PC-9 (cell line): ENCODE measurements at regions not wholly inside any gene's neighbourhood (a gene's known extent, or its start where the extent isn't known, plus 50 kb on each side); places are given as distances from the start of the nearest gene placed in this dataset.

Experiments used
- BruUV-seq: library from RNA; stranded (reverse); fragments of 400-500 nt; replicated peaks from 2 replicates; lab custom pipeline; 2021; lab: Mats Ljungman, UMichigan
- CTCF ChIA-PET: fragments of 300-600 bp; sonication (Branson Sonifier 250); formaldehyde crosslinking; loops from one replicate; lab custom pipeline; 2022; ENCODE audit warnings: antibody characterized with exemption; lab: Charles Lee
- POLR2A ChIA-PET: fragments of 300-600 bp; sonication (Branson Sonifier 250); formaldehyde crosslinking; loops from one replicate; lab custom pipeline; 2022; ENCODE audit warnings: antibody characterized with exemption; ENCODE audit not compliant: unreplicated experiment; lab: Charles Lee
- DNase-seq, 2 experiments: peaks; one replicate each; pipeline versions ENCODE4 v3.0.0 to v3.0.0-alpha.2; 2015 to 2022; ENCODE audit warnings: mixed read lengths in 1 of 2
- H2AFZ ChIP-seq: fragments of 200-600 bp; sonication (generic); 2 replicates; pipeline ENCODE4 v1.8.1; 2017; ENCODE audit warnings: antibody characterized with exemption
- H3F3A ChIP-seq: fragments of 200-600 bp; sonication (generic); 2 replicates; pipeline ENCODE4 v1.8.1; 2017; ENCODE audit warnings: antibody characterized with exemption, mild to moderate bottlenecking, low read depth; ENCODE audit not compliant: insufficient read depth
- H3K27ac ChIP-seq: fragments of 200-600 bp; sonication (generic); 2 replicates; pipeline ENCODE4 v1.6.1; 2016; ENCODE audit warnings: mixed run types
- H3K27me3 ChIP-seq: fragments of 200-600 bp; sonication (generic); 2 replicates; pipeline ENCODE4 v1.6.1; 2016; ENCODE audit warnings: low read depth, mixed run types; ENCODE audit not compliant: insufficient read depth
- H3K36me3 ChIP-seq: fragments of 200-600 bp; sonication (generic); 2 replicates; pipeline ENCODE4 v1.6.1; 2016; ENCODE audit warnings: low read depth, mixed run types
- H3K4me1 ChIP-seq: fragments of 200-600 bp; sonication (generic); replicated peaks from 2 replicates; pipeline ENCODE4 v1.6.1; 2016; ENCODE audit warnings: mixed run types; ENCODE audit not compliant: insufficient read depth
- H3K4me2 ChIP-seq: fragments of 200-600 bp; sonication (generic); 2 replicates; pipeline ENCODE4 v1.6.1; 2017; ENCODE audit warnings: mixed run types
- H3K4me3 ChIP-seq: fragments of 200-600 bp; sonication (generic); 2 replicates; pipeline ENCODE4 v1.6.1; 2016; ENCODE audit warnings: mixed run types
- H3K79me2 ChIP-seq: fragments of 200-600 bp; sonication (generic); 2 replicates; pipeline ENCODE4 v1.6.1; 2017; ENCODE audit warnings: low read depth, mixed run types
- H3K9me2 ChIP-seq: fragments of 200-600 bp; sonication (generic); 2 replicates; pipeline ENCODE4 v1.8.1; 2017; ENCODE audit warnings: mild to moderate bottlenecking; ENCODE audit not compliant: insufficient read depth
- H3K9me3 ChIP-seq: fragments of 200-600 bp; sonication (generic); 2 replicates; pipeline ENCODE4 v1.8.1; 2016; ENCODE audit warnings: low read depth; ENCODE audit not compliant: insufficient read depth
- H4K20me1 ChIP-seq: fragments of 200-600 bp; sonication (generic); 2 replicates; pipeline ENCODE4 v1.8.1; 2017; ENCODE audit not compliant: insufficient read depth
- CTCF ChIP-seq: fragments of 200-600 bp; sonication (generic); conservative IDR thresholded peaks from 2 replicates; pipeline ENCODE4 v1.6.1; 2017; ENCODE audit warnings: mixed run types, antibody characterized with exemption, mild to moderate bottlenecking, moderate library complexity
- EZH2 ChIP-seq: fragments of 200-600 bp; sonication (generic); IDR thresholded peaks from 2 replicates; pipeline ENCODE4 v1.8.0; 2017; ENCODE audit warnings: antibody characterized with exemption, low read depth
- intact Hi-C: fragments of 100-400 bp; cut with micrococcal nuclease; formaldehyde crosslinking; loops from one replicate; pipeline ENCODE4 v1.10.0; 2022; ENCODE audit not compliant: unreplicated experiment

GRCh38 chr2:238570926-238571325 is 144.2 kb downstream of the ASB1 start:
- no peaks in the 10 kb centered on the region for H3F3A ChIP-seq
- no peak overlapping the region for H2AFZ ChIP-seq
- intact Hi-C loops, result loop anchor here (10.0 kb wide), 1 partner anchor 134 kb away; no protein-coding TSS in a partner anchor
- peaks cover 88% of the 10 kb centered on the region for H3K27me3 ChIP-seq
- H3K9me2 ChIP-seq, result no peaks in the 10 kb centered on the region
- no peak overlapping the region for H3K27ac ChIP-seq
- ChIA-PET CTCF (interaction anchor here (0.7 kb wide), 1 partner anchor 720 kb away, joined by 4 read pairs; no protein-coding TSS in a partner anchor), POLR2A (no interaction called here)
- no peaks in the 10 kb centered on the region for H3K9me3 ChIP-seq
- H3K4me1 ChIP-seq, result no peaks in the 10 kb centered on the region
- BruUV-seq, result no TSS peak
- DNase-seq, result no peak
- H3K79me2 ChIP-seq, result no peaks in the 10 kb centered on the region
- no peaks in the 10 kb centered on the region for H4K20me1 ChIP-seq
- no peak overlapping the region for H3K4me2 ChIP-seq
- no peak for TF ChIP-seq EZH2
- TF ChIP-seq CTCF, result no peak
- H3K36me3 ChIP-seq, result no peaks in the 10 kb centered on the region
- H3K4me3 ChIP-seq, result no peak overlapping the region

- no peaks in the 10 kb centered on the region for H3K4me1 ChIP-seq
- no peaks in the 10 kb centered on the region for H3F3A ChIP-seq
- TF ChIP-seq CTCF (no peak), EZH2 (no peak)
- no peaks in the 10 kb centered on the region for H3K36me3 ChIP-seq
- H2AFZ ChIP-seq, result no peak overlapping the region
- no peaks in the 10 kb centered on the region for H3K9me3 ChIP-seq
- intact Hi-C loops, result loop anchor here (10.0 kb wide), 1 partner anchor 133 kb away; no protein-coding TSS in a partner anchor
- CTCF ChIA-PET, result no interaction called here
- H3K9me2 ChIP-seq, result no peaks in the 10 kb centered on the region
- H3K27ac ChIP-seq, result no peak overlapping the region
- peaks cover 88% of the 10 kb centered on the region for H3K27me3 ChIP-seq
- H4K20me1 ChIP-seq, result no peaks in the 10 kb centered on the region
- no peaks in the 10 kb centered on the region for H3K79me2 ChIP-seq
- DNase-seq, result no peak
- BruUV-seq, result no TSS peak
- POLR2A ChIA-PET, result interaction anchor here (0.8 kb wide), 1 partner anchor 113 kb away, joined by 3 read pairs; no protein-coding TSS in a partner anchor
- no peak overlapping the region for H3K4me3 ChIP-seq
- no peak overlapping the region for H3K4me2 ChIP-seq
Measured at GRCh38 chr2:238571661-238572372, 145.1 kb downstream of the ASB1 start.

- intact Hi-C loops, result loop anchor here (10.0 kb wide), 1 partner anchor 132 kb away; no protein-coding TSS in a partner anchor
Measured at GRCh38 chr2:238573065-238573778, 146.5 kb downstream of the ASB1 start.

More at GRCh38 chr2:238573065-238573778, 146.5 kb downstream of the ASB1 start:
- Histone ChIP-seq H3K4me3 (no peak overlapping the region), H3K79me2 (no peaks in the 10 kb centered on the region), H3K4me1 (no peaks in the 10 kb centered on the region), H3F3A (no peaks in the 10 kb centered on the region), H3K9me3 (no peaks in the 10 kb centered on the region), H3K4me2 (no peak overlapping the region), H3K36me3 (no peaks in the 10 kb centered on the region), H3K9me2 (no peaks in the 10 kb centered on the region), H4K20me1 (no peaks in the 10 kb centered on the region), H3K27me3 (peaks cover 89% of the 10 kb centered on the region), H2AFZ (no peak overlapping the region), H3K27ac (no peak overlapping the region)
- ChIA-PET POLR2A (no interaction called here), CTCF (no interaction called here)
- BruUV-seq, result no TSS peak
- TF ChIP-seq CTCF (peak; percentile 84), EZH2 (no peak)
- peak in 1 of 2 experiments; percentile 35 for DNase-seq
